ENCODE measurements at regions not wholly inside any gene's neighbourhood (a gene's known extent, or its start where the extent isn't known, plus 50 kb on each side); places are given as distances from the start of the nearest gene placed in this dataset.
"Not testable (repeated sequence)": the region's sequence is repeated elsewhere in the genome, so short reads cannot be mapped to it uniquely, and the experiment has no call there.

- DNase-seq (ENCODE audit: low spot score) = no peak
Observed at GRCh38 chr22:22372086-22372485, 127.5 kb downstream of the VPREB1 start.

GRCh38 chr22:22374163-22374562 is 129.6 kb downstream of the VPREB1 start:
- DNase-seq (ENCODE audit: low spot score) = no peak

- DNase-seq (ENCODE audit: low spot score) = no peak
Observed at GRCh38 chr22:22374579-22374978, 130.0 kb downstream of the VPREB1 start.

- no peak for DNase-seq (ENCODE audit: low spot score)
Observed at GRCh38 chr22:22375576-22376351, 131.2 kb downstream of the VPREB1 start.

- DNase-seq (ENCODE audit: low spot score) = no peak
Observed at GRCh38 chr22:22376352-22376706, 131.7 kb downstream of the VPREB1 start.

- not testable (repeated sequence) for DNase-seq (ENCODE audit: low spot score)
Observed at GRCh38 chr22:22376884-22377283, 131.7 kb downstream of the ZNF280B start.

- no peak for DNase-seq (ENCODE audit: low spot score)
Observed at GRCh38 chr22:22377335-22377734, 131.2 kb downstream of the ZNF280B start.

GRCh38 chr22:22378446-22379415 is 129.8 kb downstream of the ZNF280B start:
- no peak for DNase-seq (ENCODE audit: low spot score)

- DNase-seq (ENCODE audit: low spot score) = no peak
Observed at GRCh38 chr22:22380098-22381030, 128.2 kb downstream of the ZNF280B start.

GRCh38 chr22:22381292-22381691 is 127.2 kb downstream of the ZNF280B start:
- DNase-seq (ENCODE audit: low spot score) = not testable (repeated sequence)

- no peak for DNase-seq (ENCODE audit: low spot score)
Observed at GRCh38 chr22:22384267-22384666, 124.3 kb downstream of the ZNF280B start.

GRCh38 chr22:22384668-22385244 is 123.8 kb downstream of the ZNF280B start:
- no peak for DNase-seq (ENCODE audit: low spot score)

GRCh38 chr22:22386602-22387385 is 121.7 kb downstream of the ZNF280B start:
- no peak for DNase-seq (ENCODE audit: low spot score)

- no peak for DNase-seq (ENCODE audit: low spot score)
Observed at GRCh38 chr22:22387386-22387736, 121.2 kb downstream of the ZNF280B start.

- DNase-seq (ENCODE audit: low spot score) = no peak
Observed at GRCh38 chr22:22388090-22388489, 120.5 kb downstream of the ZNF280B start.

GRCh38 chr22:22388494-22388893 is 120.0 kb downstream of the ZNF280B start:
- no peak for DNase-seq (ENCODE audit: low spot score)

- DNase-seq (ENCODE audit: low spot score) = no peak
Observed at GRCh38 chr22:22389467-22389866, 119.1 kb downstream of the ZNF280B start.

- DNase-seq (ENCODE audit: low spot score) = no peak
Observed at GRCh38 chr22:22390989-22391388, 117.6 kb downstream of the ZNF280B start.

GRCh38 chr22:22391543-22391942 is 117.0 kb downstream of the ZNF280B start:
- no peak for DNase-seq (ENCODE audit: low spot score)

- no peak for DNase-seq (ENCODE audit: low spot score)
Observed at GRCh38 chr22:22392131-22392530, 116.4 kb downstream of the ZNF280B start.

- DNase-seq (ENCODE audit: low spot score) = no peak
Observed at GRCh38 chr22:22394591-22394990, 114.0 kb downstream of the ZNF280B start.
